Ramos (cell line): ENCODE measurements at regions not wholly inside any gene's neighbourhood (a gene's known extent, or its start where the extent isn't known, plus 50 kb on each side); places are given as distances from the start of the nearest gene placed in this dataset.

Experiments used
- in situ Hi-C: fragments of 300-500 bp; cut with MboI; formaldehyde crosslinking; loops from one replicate; pipeline ENCODE4 v1.14.3; 2022; ENCODE audit warnings: low sequenced_read_pairs; ENCODE audit not compliant: unreplicated experiment

- in situ Hi-C loops = loop anchor here (25.0 kb wide), 1 partner anchor 400 kb away; no protein-coding TSS in a partner anchor
Observed at GRCh38 chr7:121537031-121537430, 140.9 kb upstream of the FAM3C start.

GRCh38 chr7:121531175-121532070 lies 135.3 kb upstream of the FAM3C start:
- in situ Hi-C loops = loop anchor here (25.0 kb wide), 1 partner anchor 394 kb away; no protein-coding TSS in a partner anchor

- in situ Hi-C loops = loop anchor here (25.0 kb wide), 1 partner anchor 393 kb away; no protein-coding TSS in a partner anchor
Observed at GRCh38 chr7:121530227-121531174, 134.4 kb upstream of the FAM3C start.

- in situ Hi-C loops = loop anchor here (25.0 kb wide), 1 partner anchor 392 kb away; no protein-coding TSS in a partner anchor
Observed at GRCh38 chr7:121529003-121529402, 132.9 kb upstream of the FAM3C start.

GRCh38 chr7:121526210-121526609 lies 130.1 kb upstream of the FAM3C start:
- in situ Hi-C loops = loop anchor here (25.0 kb wide), 1 partner anchor 389 kb away; no protein-coding TSS in a partner anchor

- in situ Hi-C loops = loop anchor here (25.0 kb wide), 1 partner anchor 388 kb away; no protein-coding TSS in a partner anchor
Observed at GRCh38 chr7:121525155-121525819, 129.2 kb upstream of the FAM3C start.

- in situ Hi-C loops = no loop called here
Observed at GRCh38 chr7:121521711-121522400, 125.7 kb upstream of the FAM3C start.

- in situ Hi-C loops = no loop called here
Observed at GRCh38 chr7:121520911-121521310, 124.8 kb upstream of the FAM3C start.

GRCh38 chr7:121519548-121520521 lies 123.7 kb upstream of the FAM3C start:
- in situ Hi-C loops = no loop called here

GRCh38 chr7:121517591-121517990 lies 121.5 kb upstream of the FAM3C start:
- in situ Hi-C loops = no loop called here

- in situ Hi-C loops = no loop called here
Observed at GRCh38 chr7:121516821-121517220, 120.7 kb upstream of the FAM3C start.

- in situ Hi-C loops = no loop called here
Observed at GRCh38 chr7:121515630-121516401, 119.7 kb upstream of the FAM3C start.

GRCh38 chr7:121515229-121515628 lies 119.1 kb upstream of the FAM3C start:
- in situ Hi-C loops = no loop called here

GRCh38 chr7:121513105-121513504 lies 117.0 kb upstream of the FAM3C start:
- in situ Hi-C loops = no loop called here

GRCh38 chr7:121510858-121511482 lies 114.9 kb upstream of the FAM3C start:
- in situ Hi-C loops = no loop called here

- in situ Hi-C loops = no loop called here
Observed at GRCh38 chr7:121510302-121510701, 114.2 kb upstream of the FAM3C start.

- in situ Hi-C loops = no loop called here
Observed at GRCh38 chr7:121505540-121506182, 109.6 kb upstream of the FAM3C start.
